ENCODE measurements at regions not wholly inside any gene's neighbourhood (a gene's known extent, or its start where the extent isn't known, plus 50 kb on each side); places are given as distances from the start of the nearest gene placed in this dataset.

GRCh38 chr2:146128216-146128615 is 1608.3 kb upstream of the ZEB2 start:
- ChIA-PET CTCF (no interaction called here), POLR2A (no interaction called here)
- Histone ChIP-seq H3K4me3 (ENCODE audit: low read length) (no peak overlapping the region), H3K36me3 (ENCODE audit: insufficient read depth, low read length) (no peaks in the 10 kb centered on the region), H3K4me1 (ENCODE audit: insufficient read depth, low read length) (no peaks in the 10 kb centered on the region), H3K9me3 (ENCODE audit: control insufficient read depth in 1 of 2, insufficient read depth in 1 of 2, low read length in 2 of 2) (no peaks in the 10 kb centered on the region), H3K27ac (ENCODE audit: low read depth in 1 of 2, low read length in 2 of 2) (no peak overlapping the region), H3K27me3 (ENCODE audit: control insufficient read depth in 1 of 2, insufficient read depth in 2 of 2, low read length in 2 of 2) (no peaks in the 10 kb centered on the region)
- Mint-ChIP-seq H3K4me3 (no peak overlapping the region), H3K4me1 (ENCODE audit: low read depth) (no peaks in the 10 kb centered on the region), H3K9me3 (peaks cover 10% of the 10 kb centered on the region), H3K27ac (no peak overlapping the region), H3K27me3 (no peaks in the 10 kb centered on the region), H3K36me3 (ENCODE audit: low read depth) (no peaks in the 10 kb centered on the region)
- no peak for ATAC-seq (ENCODE audit: poor library complexity)
- no peak for DNase-seq
- TF ChIP-seq, protein P1, sequence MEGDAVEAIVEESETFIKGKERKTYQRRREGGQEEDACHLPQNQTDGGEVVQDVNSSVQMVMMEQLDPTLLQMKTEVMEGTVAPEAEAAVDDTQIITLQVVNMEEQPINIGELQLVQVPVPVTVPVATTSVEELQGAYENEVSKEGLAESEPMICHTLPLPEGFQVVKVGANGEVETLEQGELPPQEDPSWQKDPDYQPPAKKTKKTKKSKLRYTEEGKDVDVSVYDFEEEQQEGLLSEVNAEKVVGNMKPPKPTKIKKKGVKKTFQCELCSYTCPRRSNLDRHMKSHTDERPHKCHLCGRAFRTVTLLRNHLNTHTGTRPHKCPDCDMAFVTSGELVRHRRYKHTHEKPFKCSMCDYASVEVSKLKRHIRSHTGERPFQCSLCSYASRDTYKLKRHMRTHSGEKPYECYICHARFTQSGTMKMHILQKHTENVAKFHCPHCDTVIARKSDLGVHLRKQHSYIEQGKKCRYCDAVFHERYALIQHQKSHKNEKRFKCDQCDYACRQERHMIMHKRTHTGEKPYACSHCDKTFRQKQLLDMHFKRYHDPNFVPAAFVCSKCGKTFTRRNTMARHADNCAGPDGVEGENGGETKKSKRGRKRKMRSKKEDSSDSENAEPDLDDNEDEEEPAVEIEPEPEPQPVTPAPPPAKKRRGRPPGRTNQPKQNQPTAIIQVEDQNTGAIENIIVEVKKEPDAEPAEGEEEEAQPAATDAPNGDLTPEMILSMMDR (IDR thresholded peaks at IDR 0.05), result no peak
- intact Hi-C loops (cut with DNase I, micrococcal nuclease), result no loop called here

GRCh38 chr2:146125551-146125950 is 1605.6 kb upstream of the ZEB2 start:
- intact Hi-C loops (cut with DNase I, micrococcal nuclease), result no loop called here
- H3K36me3 ChIP-seq (ENCODE audit: insufficient read depth, low read length), result no peaks in the 10 kb centered on the region
- DNase-seq (no peak), ATAC-seq (ENCODE audit: poor library complexity) (no peak)
- H3K4me3 Mint-ChIP-seq, result no peak overlapping the region
- no peak overlapping the region for H3K27ac Mint-ChIP-seq
- ChIA-PET POLR2A (no interaction called here), CTCF (no interaction called here)
- no peaks in the 10 kb centered on the region for H3K36me3 Mint-ChIP-seq (ENCODE audit: low read depth)
- no peaks in the 10 kb centered on the region for H3K9me3 ChIP-seq (ENCODE audit: control insufficient read depth in 1 of 2, insufficient read depth in 1 of 2, low read length in 2 of 2)
- H3K27me3 ChIP-seq (ENCODE audit: control insufficient read depth in 1 of 2, insufficient read depth in 2 of 2, low read length in 2 of 2), result no peaks in the 10 kb centered on the region
- H3K4me3 ChIP-seq (ENCODE audit: low read length), result no peak overlapping the region
- peaks cover 6% of the 10 kb centered on the region for H3K9me3 Mint-ChIP-seq
- H3K4me1 ChIP-seq (ENCODE audit: insufficient read depth, low read length), result no peaks in the 10 kb centered on the region
- H3K4me1 Mint-ChIP-seq (ENCODE audit: low read depth), result no peaks in the 10 kb centered on the region
- H3K27me3 Mint-ChIP-seq, result no peaks in the 10 kb centered on the region
- no peak overlapping the region for H3K27ac ChIP-seq (ENCODE audit: low read depth in 1 of 2, low read length in 2 of 2)
- TF ChIP-seq, protein P1 (IDR thresholded peaks at IDR 0.05), result no peak

GRCh38 chr2:146124741-146125140 is 1604.8 kb upstream of the ZEB2 start:
- ChIA-PET CTCF (interaction anchor here (1.1 kb wide), 1 partner anchor 30 kb away, joined by 4 read pairs; no protein-coding TSS in a partner anchor), POLR2A (no interaction called here)
- Histone ChIP-seq H3K4me1 (ENCODE audit: insufficient read depth, low read length) (no peaks in the 10 kb centered on the region), H3K9me3 (ENCODE audit: control insufficient read depth in 1 of 2, insufficient read depth in 1 of 2, low read length in 2 of 2) (no peaks in the 10 kb centered on the region), H3K27me3 (ENCODE audit: control insufficient read depth in 1 of 2, insufficient read depth in 2 of 2, low read length in 2 of 2) (no peaks in the 10 kb centered on the region), H3K4me3 (ENCODE audit: low read length) (no peak overlapping the region), H3K36me3 (ENCODE audit: insufficient read depth, low read length) (no peaks in the 10 kb centered on the region), H3K27ac (ENCODE audit: low read depth in 1 of 2, low read length in 2 of 2) (no peak overlapping the region)
- Mint-ChIP-seq H3K4me3 (no peak overlapping the region), H3K27ac (no peak overlapping the region), H3K4me1 (ENCODE audit: low read depth) (no peaks in the 10 kb centered on the region), H3K27me3 (no peaks in the 10 kb centered on the region), H3K9me3 (peaks cover 7% of the 10 kb centered on the region), H3K36me3 (ENCODE audit: low read depth) (no peaks in the 10 kb centered on the region)
- intact Hi-C loops (cut with DNase I, micrococcal nuclease), result no loop called here
- ATAC-seq (ENCODE audit: poor library complexity) (no peak), DNase-seq (no peak)
- TF ChIP-seq, protein P1 (IDR thresholded peaks at IDR 0.05), result no peak
